ENCODE measurements at regions not wholly inside any gene's neighbourhood (a gene's known extent, or its start where the extent isn't known, plus 50 kb on each side); places are given as distances from the start of the nearest gene placed in this dataset.

GRCh38 chrX:10856797-10857196 lies 236.4 kb upstream of the MID1 start:
- TF ChIP-seq, protein P1, sequence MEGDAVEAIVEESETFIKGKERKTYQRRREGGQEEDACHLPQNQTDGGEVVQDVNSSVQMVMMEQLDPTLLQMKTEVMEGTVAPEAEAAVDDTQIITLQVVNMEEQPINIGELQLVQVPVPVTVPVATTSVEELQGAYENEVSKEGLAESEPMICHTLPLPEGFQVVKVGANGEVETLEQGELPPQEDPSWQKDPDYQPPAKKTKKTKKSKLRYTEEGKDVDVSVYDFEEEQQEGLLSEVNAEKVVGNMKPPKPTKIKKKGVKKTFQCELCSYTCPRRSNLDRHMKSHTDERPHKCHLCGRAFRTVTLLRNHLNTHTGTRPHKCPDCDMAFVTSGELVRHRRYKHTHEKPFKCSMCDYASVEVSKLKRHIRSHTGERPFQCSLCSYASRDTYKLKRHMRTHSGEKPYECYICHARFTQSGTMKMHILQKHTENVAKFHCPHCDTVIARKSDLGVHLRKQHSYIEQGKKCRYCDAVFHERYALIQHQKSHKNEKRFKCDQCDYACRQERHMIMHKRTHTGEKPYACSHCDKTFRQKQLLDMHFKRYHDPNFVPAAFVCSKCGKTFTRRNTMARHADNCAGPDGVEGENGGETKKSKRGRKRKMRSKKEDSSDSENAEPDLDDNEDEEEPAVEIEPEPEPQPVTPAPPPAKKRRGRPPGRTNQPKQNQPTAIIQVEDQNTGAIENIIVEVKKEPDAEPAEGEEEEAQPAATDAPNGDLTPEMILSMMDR (IDR thresholded peaks at IDR 0.05; ENCODE audit: insufficient read depth, low read depth, low read length): no peak
- no peak for TF ChIP-seq EZH2 (IDR thresholded peaks at IDR 0.05; ENCODE audit: insufficient read depth, low read length)

Measured in astrocyte (in vitro differentiated cells and primary cell).